Gastrocnemius medialis (tissue), 4 donors: ENCODE measurements at regions not wholly inside any gene's neighbourhood (a gene's known extent, or its start where the extent isn't known, plus 50 kb on each side); places are given as distances from the start of the nearest gene placed in this dataset.

Source experiments
- POLR2A ChIP-seq, 2 donors: fragments of 450-650 bp; IDR thresholded peaks; one replicate each; pipeline ENCODE4 v1.6.1; 2017; ENCODE audit warnings: antibody characterized with exemption in 2 of 2, mild to moderate bottlenecking in 2 of 2, moderate library complexity in 2 of 2
- TF ChIP-seq, protein P1 (sequence below), 5 experiments: fragments of 450-650 bp in 3 of 5; fragments of 200-600 bp in 2 of 5; sonication (generic) in 2 of 5; IDR thresholded peaks in 4 of 5; conservative IDR thresholded peaks in 1 of 5; 1 replicate in 4 of 5; 2 replicates in 1 of 5; pipeline ENCODE4 v1.5.1; 2016 to 2019; ENCODE audit warnings: antibody characterized with exemption in 5 of 5, mild to moderate bottlenecking in 3 of 5, moderate library complexity in 3 of 5

DNA sequence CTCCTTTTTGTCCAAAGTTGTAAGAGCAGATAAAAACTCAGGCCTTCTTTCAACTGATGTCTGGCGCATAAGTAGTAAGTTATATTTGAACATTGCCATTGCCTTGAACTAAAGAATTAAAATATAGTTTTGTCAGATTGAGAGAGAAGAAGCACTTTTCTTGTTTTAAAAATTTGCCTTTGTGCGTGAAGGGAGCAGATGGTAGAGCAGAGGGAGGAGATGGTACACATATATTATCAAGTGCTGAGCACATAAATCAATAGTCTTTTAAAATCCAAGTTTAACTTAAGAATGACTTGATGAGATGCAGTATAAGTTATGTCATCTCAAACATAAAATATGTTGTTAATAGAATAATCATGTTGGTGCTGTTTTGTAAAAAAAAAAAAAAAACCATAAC lies 504.6 kb upstream of the KLHL1 start:
- TF ChIP-seq, protein P1, sequence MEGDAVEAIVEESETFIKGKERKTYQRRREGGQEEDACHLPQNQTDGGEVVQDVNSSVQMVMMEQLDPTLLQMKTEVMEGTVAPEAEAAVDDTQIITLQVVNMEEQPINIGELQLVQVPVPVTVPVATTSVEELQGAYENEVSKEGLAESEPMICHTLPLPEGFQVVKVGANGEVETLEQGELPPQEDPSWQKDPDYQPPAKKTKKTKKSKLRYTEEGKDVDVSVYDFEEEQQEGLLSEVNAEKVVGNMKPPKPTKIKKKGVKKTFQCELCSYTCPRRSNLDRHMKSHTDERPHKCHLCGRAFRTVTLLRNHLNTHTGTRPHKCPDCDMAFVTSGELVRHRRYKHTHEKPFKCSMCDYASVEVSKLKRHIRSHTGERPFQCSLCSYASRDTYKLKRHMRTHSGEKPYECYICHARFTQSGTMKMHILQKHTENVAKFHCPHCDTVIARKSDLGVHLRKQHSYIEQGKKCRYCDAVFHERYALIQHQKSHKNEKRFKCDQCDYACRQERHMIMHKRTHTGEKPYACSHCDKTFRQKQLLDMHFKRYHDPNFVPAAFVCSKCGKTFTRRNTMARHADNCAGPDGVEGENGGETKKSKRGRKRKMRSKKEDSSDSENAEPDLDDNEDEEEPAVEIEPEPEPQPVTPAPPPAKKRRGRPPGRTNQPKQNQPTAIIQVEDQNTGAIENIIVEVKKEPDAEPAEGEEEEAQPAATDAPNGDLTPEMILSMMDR (IDR thresholded peaks at IDR 0.05 in 4 of 5, conservative IDR thresholded peaks at IDR 0.05 in 1 of 5) = no peak
- TF ChIP-seq POLR2A (IDR thresholded peaks at IDR 0.05) = no peak
